HEK293 (cell line): ENCODE measurements at regions not wholly inside any gene's neighbourhood (a gene's known extent, or its start where the extent isn't known, plus 50 kb on each side); places are given as distances from the start of the nearest gene placed in this dataset.
A peak's percentile ranks its signal among the peaks of the same experiment; 100 is the strongest.

ENCODE experiments used
- CTCF ChIA-PET: fragments of 350-600 bp; formaldehyde crosslinking; extraction: SDS; loops from one replicate; lab custom pipeline; 2021; ENCODE audit warnings: antibody characterized with exemption; lab: Yijun Ruan, JAX
- POLR2A ChIA-PET: fragments of 300-600 bp; formaldehyde crosslinking; extraction: SDS; loops from one replicate; lab custom pipeline; 2020; ENCODE audit warnings: antibody characterized with exemption, inconsistent platforms; lab: Yijun Ruan, JAX
- H3K27ac ChIP-seq: fragments of 200-500 bp; sonication (Bioruptor generic); 2 replicates; pipeline ENCODE4 v1.5.1; 2014; ENCODE audit warnings: low read depth, low read length, control low read depth, inconsistent platforms; ENCODE audit errors: extremely low read depth
- H3K36me3 ChIP-seq, 2 experiments: fragments of 200-500 bp in 1 of 2; sonication (Bioruptor generic) in 1 of 2; 1 replicate in 1 of 2; 2 replicates in 1 of 2; pipeline ENCODE4 v1.5.1; 2014 to 2017; ENCODE audit warnings: inconsistent platforms in 2 of 2, low read length in 2 of 2; ENCODE audit not compliant: control insufficient read depth in 2 of 2, insufficient read depth in 1 of 2
- H3K4me1 ChIP-seq: fragments of 200-500 bp; sonication (Bioruptor generic); 2 replicates; pipeline ENCODE4 v1.5.1; 2014; ENCODE audit warnings: mild to moderate bottlenecking, low read length, inconsistent platforms; ENCODE audit not compliant: control insufficient read depth, insufficient read depth
- H3K4me3 ChIP-seq: 2 replicates; pipeline ENCODE4 v1.5.1; 2011; ENCODE audit warnings: low read depth, mild to moderate bottlenecking, control low read depth, low read length, moderate library complexity
- H3K9me3 ChIP-seq: fragments of 200-500 bp; sonication (Bioruptor generic); 2 replicates; pipeline ENCODE4 v1.5.1; 2014; ENCODE audit warnings: low read depth, low read length, inconsistent platforms; ENCODE audit not compliant: control insufficient read depth, insufficient read depth
- AEBP2 ChIP-seq: fragments of 450-650 bp; formaldehyde crosslinking; IDR thresholded peaks from 2 replicates; pipeline ENCODE4 v1.5.1; 2016; ENCODE audit warnings: missing biosample characterization, missing genetic modification characterization, borderline replicate concordance
- CTCF ChIP-seq: fragments of 450-650 bp; formaldehyde crosslinking; IDR thresholded peaks from 2 replicates; pipeline ENCODE4 v1.5.1; 2016; ENCODE audit warnings: missing biosample characterization, missing genetic modification characterization
- KLF9 ChIP-seq: fragments of 450-650 bp; formaldehyde crosslinking; IDR thresholded peaks from 2 replicates; pipeline ENCODE4 v1.5.1; 2016; ENCODE audit warnings: missing biosample characterization, missing genetic modification characterization, low read depth
- ZBTB49 ChIP-seq: fragments of 450-650 bp; formaldehyde crosslinking; IDR thresholded peaks from 2 replicates; pipeline ENCODE4 v1.5.1; 2016; ENCODE audit warnings: missing biosample characterization, missing genetic modification characterization, low read depth
- ZNF112 ChIP-seq: fragments of 450-650 bp; formaldehyde crosslinking; IDR thresholded peaks from 2 replicates; pipeline ENCODE4 v1.5.0; 2017; ENCODE audit warnings: missing biosample characterization, missing genetic modification characterization
- ZNF114 ChIP-seq: fragments of 450-650 bp; formaldehyde crosslinking; IDR thresholded peaks from 2 replicates; pipeline ENCODE4 v1.5.0; 2017; ENCODE audit warnings: missing biosample characterization, missing genetic modification characterization
- ZNF140 ChIP-seq: fragments of 450-650 bp; formaldehyde crosslinking; IDR thresholded peaks from 2 replicates; pipeline ENCODE4 v1.5.1; 2016; ENCODE audit warnings: missing biosample characterization, missing genetic modification characterization
- ZNF148 ChIP-seq: fragments of 450-650 bp; formaldehyde crosslinking; IDR thresholded peaks from 2 replicates; pipeline ENCODE4 v1.5.0; 2017; ENCODE audit warnings: missing biosample characterization, missing genetic modification characterization, borderline replicate concordance
- ZNF16 ChIP-seq: fragments of 450-650 bp; formaldehyde crosslinking; IDR thresholded peaks from 2 replicates; pipeline ENCODE4 v1.5.1; 2016; ENCODE audit warnings: low read depth, missing biosample characterization, missing genetic modification characterization
- ZNF324 ChIP-seq: fragments of 450-650 bp; formaldehyde crosslinking; IDR thresholded peaks from 2 replicates; pipeline ENCODE4 v1.5.1; 2016; ENCODE audit warnings: missing biosample characterization, missing genetic modification characterization
- ZNF341 ChIP-seq: fragments of 450-650 bp; formaldehyde crosslinking; IDR thresholded peaks from 2 replicates; pipeline ENCODE4; 2016; ENCODE audit warnings: low read depth, missing biosample characterization, missing genetic modification characterization
- ZNF488 ChIP-seq: fragments of 450-650 bp; formaldehyde crosslinking; IDR thresholded peaks from 2 replicates; pipeline ENCODE4 v1.5.1; 2016; ENCODE audit warnings: missing biosample characterization, missing genetic modification characterization
- ZNF600 ChIP-seq: fragments of 450-650 bp; formaldehyde crosslinking; IDR thresholded peaks from 2 replicates; pipeline ENCODE4 v1.5.1; 2016; ENCODE audit warnings: missing biosample characterization, missing genetic modification characterization
- ZNF610 ChIP-seq: fragments of 450-650 bp; formaldehyde crosslinking; IDR thresholded peaks from 2 replicates; pipeline ENCODE4 v1.5.1; 2016; ENCODE audit warnings: missing biosample characterization, missing genetic modification characterization, borderline replicate concordance
- ZNF654 ChIP-seq: fragments of 450-650 bp; formaldehyde crosslinking; IDR thresholded peaks from 2 replicates; pipeline ENCODE4 v1.5.1; 2016; ENCODE audit warnings: low read depth, missing biosample characterization, missing genetic modification characterization
- ZNF776 ChIP-seq: fragments of 450-650 bp; formaldehyde crosslinking; IDR thresholded peaks from 2 replicates; pipeline ENCODE4 v1.5.0; 2017; ENCODE audit warnings: missing biosample characterization, missing genetic modification characterization, borderline replicate concordance
- ZNF837 ChIP-seq: fragments of 450-650 bp; formaldehyde crosslinking; IDR thresholded peaks from 2 replicates; pipeline ENCODE4 v1.5.1; 2016; ENCODE audit warnings: missing biosample characterization, missing genetic modification characterization
- ZSCAN18 ChIP-seq: fragments of 450-650 bp; formaldehyde crosslinking; IDR thresholded peaks from 2 replicates; pipeline ENCODE4 v1.5.1; 2016; ENCODE audit warnings: missing biosample characterization, missing genetic modification characterization
- ZXDB ChIP-seq: fragments of 450-650 bp; formaldehyde crosslinking; IDR thresholded peaks from 2 replicates; pipeline ENCODE4 v1.5.1; 2016; ENCODE audit warnings: missing biosample characterization, missing genetic modification characterization

- no peak for TF ChIP-seq AEBP2 (tag by site-specific recombination)
- TF ChIP-seq ZNF114 (tag by site-specific recombination) = no peak
- no peak for TF ChIP-seq ZNF776 (tag by site-specific recombination)
- TF ChIP-seq ZNF341 = no peak
- TF ChIP-seq KLF9 (tag by site-specific recombination) = no peak
- TF ChIP-seq ZNF488 (tag by site-specific recombination) = no peak
These were observed 85.8 kb downstream of the POU3F3 start (continued) for GRCh38 chr2:104939570-104940217.

GRCh38 chr2:104944495-104944894 is 90.6 kb downstream of the POU3F3 start:
- TF ChIP-seq ZNF148 (no peak), ZNF600 (no peak), CTCF (tag by site-specific recombination) (peak; percentile 58), ZNF654 (tag by site-specific recombination) (peak; percentile 69), ZSCAN18 (tag by site-specific recombination) (no peak)
- TF ChIP-seq, all 188 proteins: peak for 2
- Histone ChIP-seq H3K4me3 (no peak overlapping the region), H3K36me3 (no peaks in the 10 kb centered on the region), H3K4me1 (no peaks in the 10 kb centered on the region), H3K27ac (no peak overlapping the region), H3K9me3 (no peaks in the 10 kb centered on the region)
- ChIA-PET POLR2A (no interaction called here), CTCF (interaction anchor here (0.6 to 2.3 kb wide), 12 partner anchors 8 to 1783 kb away, joined by 3 to 13 read pairs (median 4); no protein-coding TSS in a partner anchor)

GRCh38 chr2:104945121-104945520 is 91.2 kb downstream of the POU3F3 start:
- Histone ChIP-seq H3K4me1 (no peaks in the 10 kb centered on the region), H3K36me3 (no peaks in the 10 kb centered on the region), H3K9me3 (no peaks in the 10 kb centered on the region), H3K27ac (no peak overlapping the region), H3K4me3 (no peak overlapping the region)
- ChIA-PET POLR2A (no interaction called here), CTCF (interaction anchor here (0.7 to 2.3 kb wide), 5 partner anchors 10 to 1784 kb away, joined by 3 to 13 read pairs (median 4); no protein-coding TSS in a partner anchor)
- TF ChIP-seq ZNF112 (tag by site-specific recombination) = no peak
- no peak for TF ChIP-seq ZBTB49 (tag by site-specific recombination)
- no peak for TF ChIP-seq ZNF610 (tag by site-specific recombination)
- TF ChIP-seq ZNF16 = no peak
- no peak for TF ChIP-seq ZNF324 (tag by site-specific recombination)
- no peak for TF ChIP-seq ZXDB (tag by site-specific recombination)
- no peak for TF ChIP-seq ZNF837 (tag by site-specific recombination)
- TF ChIP-seq ZNF148 = no peak
- TF ChIP-seq ZNF140 = no peak
